ENCODE measurements at regions not wholly inside any gene's neighbourhood (a gene's known extent, or its start where the extent isn't known, plus 50 kb on each side); places are given as distances from the start of the nearest gene placed in this dataset.

GRCh38 chr2:180190851-180191250 lies 183.8 kb upstream of the CWC22 start:
- no peak for DNase-seq

- DNase-seq: no peak
Measured at GRCh38 chr2:180187611-180188010, 180.5 kb upstream of the CWC22 start.

- no peak for DNase-seq
Measured at GRCh38 chr2:180184506-180184905, 177.4 kb upstream of the CWC22 start.

GRCh38 chr2:180180511-180180910 lies 173.4 kb upstream of the CWC22 start:
- DNase-seq: no peak

- no peak for DNase-seq
Measured at GRCh38 chr2:180177534-180177933, 170.4 kb upstream of the CWC22 start.

- no peak for DNase-seq
Measured at GRCh38 chr2:180175736-180176135, 168.6 kb upstream of the CWC22 start.

- DNase-seq: no peak
Measured at GRCh38 chr2:180174580-180174979, 167.5 kb upstream of the CWC22 start.

- DNase-seq: no peak
Measured at GRCh38 chr2:180169474-180169873, 162.4 kb upstream of the CWC22 start.

- DNase-seq: no peak
Measured at GRCh38 chr2:180161415-180161814, 154.3 kb upstream of the CWC22 start.

GRCh38 chr2:180159921-180160320 lies 152.8 kb upstream of the CWC22 start:
- DNase-seq: no peak

- no peak for DNase-seq
Measured at GRCh38 chr2:180158961-180159360, 151.9 kb upstream of the CWC22 start.

GRCh38 chr2:180156651-180157050 lies 149.6 kb upstream of the CWC22 start:
- no peak for DNase-seq

- no peak for DNase-seq
Measured at GRCh38 chr2:180150606-180151005, 143.5 kb upstream of the CWC22 start.

- DNase-seq: no peak
Measured at GRCh38 chr2:180146541-180146940, 139.4 kb upstream of the CWC22 start.

GRCh38 chr2:180146114-180146513 lies 139.0 kb upstream of the CWC22 start:
- DNase-seq: no peak

GRCh38 chr2:180145163-180145562 lies 138.1 kb upstream of the CWC22 start:
- no peak for DNase-seq

GRCh38 chr2:180144338-180144813 lies 137.3 kb upstream of the CWC22 start:
- DNase-seq: no peak

GRCh38 chr2:180143633-180144337 lies 136.7 kb upstream of the CWC22 start:
- no peak for DNase-seq

- DNase-seq: no peak
Measured at GRCh38 chr2:180141600-180141999, 134.5 kb upstream of the CWC22 start.

GRCh38 chr2:180133736-180134135 lies 126.6 kb upstream of the CWC22 start:
- DNase-seq: no peak

GRCh38 chr2:180130403-180130802 lies 123.3 kb upstream of the CWC22 start:
- no peak for DNase-seq

- no peak for DNase-seq
Measured at GRCh38 chr2:180128861-180129260, 121.8 kb upstream of the CWC22 start.

GRCh38 chr2:180125245-180125962 lies 118.3 kb upstream of the CWC22 start:
- DNase-seq: peak; percentile 64

Data from NCI-H2029 treated with DMSO at 0.1 percent for 48 hours (cell line).